ACC112 (cell line): ENCODE measurements at regions not wholly inside any gene's neighbourhood (a gene's known extent, or its start where the extent isn't known, plus 50 kb on each side); places are given as distances from the start of the nearest gene placed in this dataset.

Source experiments
- H2AFZ ChIP-seq: fragments of 200-600 bp; sonication (generic); one replicate; pipeline ENCODE4 v1.6.0; 2017; ENCODE audit warnings: antibody characterized with exemption, low read length; ENCODE audit not compliant: unreplicated experiment
- H3K27ac ChIP-seq: fragments of 200-600 bp; sonication (generic); 2 replicates; pipeline ENCODE4 v1.5.1; 2014; ENCODE audit warnings: low read depth, mild to moderate bottlenecking, antibody characterized with exemption, low read length, moderate library complexity
- H3K27me3 ChIP-seq: fragments of 200-600 bp; sonication (generic); 2 replicates; pipeline ENCODE4 v1.6.1; 2014; ENCODE audit warnings: mild to moderate bottlenecking, antibody characterized with exemption, low read length, moderate library complexity, mixed read lengths; ENCODE audit not compliant: insufficient read depth
- H3K36me3 ChIP-seq: fragments of 200-600 bp; sonication (generic); 2 replicates; pipeline ENCODE4 v1.6.1; 2016; ENCODE audit warnings: mild to moderate bottlenecking, antibody characterized with exemption, low read length, moderate library complexity, mixed read lengths; ENCODE audit not compliant: insufficient read depth
- H3K4me1 ChIP-seq: fragments of 200-600 bp; sonication (generic); one replicate; pipeline ENCODE4 v1.6.1; 2016; ENCODE audit warnings: low read length, mixed read lengths; ENCODE audit not compliant: insufficient read depth, unreplicated experiment, control insufficient read depth
- H3K4me3 ChIP-seq: fragments of 200-600 bp; sonication (generic); 2 replicates; pipeline ENCODE4 v1.5.1; 2014; ENCODE audit warnings: mild to moderate bottlenecking, low read depth, low read length
- H3K79me2 ChIP-seq: fragments of 200-600 bp; sonication (generic); one replicate; pipeline ENCODE4 v1.6.0; 2016; ENCODE audit warnings: low read length; ENCODE audit not compliant: control insufficient read depth, unreplicated experiment, insufficient read depth

DNA sequence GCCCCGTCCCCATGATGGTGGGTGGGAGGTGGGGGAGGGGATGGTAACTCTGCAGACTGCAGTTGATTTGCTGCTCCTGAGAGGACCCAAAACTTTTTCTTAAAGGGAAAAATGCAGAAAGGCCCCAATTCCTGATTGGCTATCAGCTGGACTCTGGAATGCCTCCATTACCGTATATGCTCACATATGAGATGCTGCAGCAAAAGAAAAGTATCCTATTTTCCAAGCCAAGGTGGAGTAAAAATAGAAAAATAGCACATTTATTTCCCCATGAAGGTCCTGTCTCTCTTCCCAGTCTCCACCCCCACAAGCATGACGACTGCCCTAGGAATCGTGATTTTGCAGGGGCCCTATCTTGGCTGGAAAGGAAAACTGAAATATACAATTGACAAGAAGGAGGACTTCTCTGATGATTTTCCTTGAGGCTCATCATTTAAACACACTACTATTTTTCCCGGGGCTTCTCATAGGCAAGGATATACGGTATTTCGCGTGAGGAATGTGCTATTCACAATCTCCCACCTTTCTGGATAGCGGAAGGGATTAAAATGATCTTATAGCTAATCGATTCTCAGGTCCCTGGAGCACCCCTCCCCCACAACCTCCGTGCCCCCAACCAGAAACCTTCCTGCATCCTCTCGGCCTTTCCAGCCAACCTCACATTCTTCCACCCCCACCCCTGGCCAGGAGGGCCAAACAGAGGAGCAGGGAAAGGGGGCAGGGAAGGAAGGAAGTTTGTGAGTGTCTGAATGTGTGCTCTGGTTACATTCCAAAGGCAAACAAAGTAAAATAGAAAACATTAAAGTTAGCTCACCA, 138.9 kb upstream of the CCND2 start:
- Histone ChIP-seq H2AFZ (no peak overlapping the region), H3K4me3 (no peak overlapping the region), H3K4me1 (peaks cover 3% of the 10 kb centered on the region), H3K27ac (no peak overlapping the region), H3K36me3 (no peaks in the 10 kb centered on the region), H3K79me2 (no peaks in the 10 kb centered on the region), H3K27me3 (peaks cover 24% of the 10 kb centered on the region)

- Histone ChIP-seq H3K27me3 (peaks cover 29% of the 10 kb centered on the region), H3K4me1 (peaks cover 3% of the 10 kb centered on the region), H3K79me2 (no peaks in the 10 kb centered on the region), H3K36me3 (no peaks in the 10 kb centered on the region), H3K4me3 (no peak overlapping the region), H2AFZ (no peak overlapping the region), H3K27ac (no peak overlapping the region)
Measured at GRCh38 chr12:4133636-4134447, 139.7 kb upstream of the CCND2 start.

DNA sequence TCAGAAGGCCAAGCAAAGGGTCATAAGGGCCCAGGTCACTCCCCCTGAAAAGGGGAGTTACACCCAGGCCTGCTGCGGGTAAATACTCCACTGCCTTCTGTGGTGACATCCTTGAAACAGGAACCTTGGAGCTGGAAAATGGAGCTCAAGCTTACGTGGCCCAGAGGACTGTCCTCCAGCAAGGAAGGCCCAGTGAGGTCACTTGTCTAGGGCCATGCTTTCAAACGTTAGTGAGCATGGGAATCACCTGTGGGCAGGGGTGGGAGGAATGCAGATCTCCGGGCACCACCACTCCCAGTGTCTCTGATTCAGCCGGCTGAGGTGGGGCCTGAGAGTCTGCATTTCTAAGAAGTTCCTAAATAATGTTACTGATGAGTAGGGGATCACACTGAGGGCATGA, 140.5 kb upstream of the CCND2 start:
- Histone ChIP-seq H3K27me3 (peaks cover 29% of the 10 kb centered on the region), H3K36me3 (no peaks in the 10 kb centered on the region), H3K79me2 (no peaks in the 10 kb centered on the region), H3K4me3 (no peak overlapping the region), H2AFZ (no peak overlapping the region), H3K27ac (no peak overlapping the region), H3K4me1 (peaks cover 3% of the 10 kb centered on the region)

DNA sequence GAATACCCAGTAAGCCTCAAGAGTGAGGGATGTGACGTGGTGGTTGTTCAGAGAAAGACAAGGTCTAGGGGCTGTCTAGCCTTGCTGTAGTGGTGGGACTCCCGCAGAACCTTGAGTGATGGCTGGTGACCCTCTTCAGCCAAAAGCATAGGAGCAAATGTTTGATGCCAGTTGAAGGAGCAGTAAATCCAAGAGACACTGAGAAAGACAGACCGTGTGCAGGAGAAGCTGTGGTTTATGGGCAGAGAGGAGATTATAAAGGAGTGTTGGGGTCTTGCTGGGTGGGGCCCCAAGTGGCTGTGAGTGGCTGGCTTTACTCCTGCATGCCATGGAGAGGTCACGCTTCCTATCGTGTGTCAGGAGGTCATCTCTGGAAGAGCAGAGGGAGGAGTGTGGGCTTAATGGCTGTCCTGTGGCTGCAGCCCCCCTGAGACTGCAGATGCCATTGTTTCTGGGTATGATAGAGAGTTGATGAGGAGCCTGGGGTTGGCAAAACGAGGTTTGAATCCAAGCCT, 152.0 kb upstream of the CCND2 start:
- H3K27ac ChIP-seq: no peak overlapping the region
- H3K4me3 ChIP-seq: no peak overlapping the region
- H3K4me1 ChIP-seq: peaks cover 15% of the 10 kb centered on the region
- H3K36me3 ChIP-seq: no peaks in the 10 kb centered on the region
- H3K79me2 ChIP-seq: no peaks in the 10 kb centered on the region
- H3K27me3 ChIP-seq: peaks cover 21% of the 10 kb centered on the region
- no peak overlapping the region for H2AFZ ChIP-seq

DNA sequence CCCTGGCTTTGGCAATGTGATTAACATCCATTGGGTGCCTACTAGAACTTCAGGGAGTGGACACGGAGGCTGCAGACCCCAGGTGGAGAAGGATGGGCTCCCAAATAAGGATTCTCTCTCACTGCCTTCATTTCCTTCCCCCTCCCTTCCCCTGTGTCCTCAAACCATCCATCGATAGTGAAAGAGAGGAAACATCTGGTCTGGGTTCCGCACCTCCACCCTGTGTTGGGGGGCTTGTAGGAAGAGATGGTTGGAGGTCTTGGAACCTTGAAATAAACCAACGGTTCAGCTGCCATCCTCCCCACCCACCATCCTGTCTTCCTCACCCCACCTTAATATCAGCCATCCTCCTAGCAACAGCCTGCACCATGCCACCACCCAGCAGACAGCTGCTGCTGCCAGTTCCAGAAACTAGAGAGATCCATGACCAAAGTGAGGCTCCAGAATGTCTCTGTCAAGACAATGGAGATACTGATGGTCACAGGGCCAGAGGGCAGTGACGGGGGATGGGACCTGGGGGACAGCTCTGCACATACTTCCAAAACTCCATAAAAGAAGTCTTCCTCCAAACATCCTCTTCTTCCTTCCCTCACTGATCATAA, 153.1 kb upstream of the CCND2 start:
- H3K4me3 ChIP-seq: no peak overlapping the region
- H3K79me2 ChIP-seq: no peaks in the 10 kb centered on the region
- H3K27ac ChIP-seq: no peak overlapping the region
- peaks cover 16% of the 10 kb centered on the region for H3K27me3 ChIP-seq
- H2AFZ ChIP-seq: no peak overlapping the region
- H3K4me1 ChIP-seq: peaks cover 20% of the 10 kb centered on the region
- H3K36me3 ChIP-seq: no peaks in the 10 kb centered on the region

DNA sequence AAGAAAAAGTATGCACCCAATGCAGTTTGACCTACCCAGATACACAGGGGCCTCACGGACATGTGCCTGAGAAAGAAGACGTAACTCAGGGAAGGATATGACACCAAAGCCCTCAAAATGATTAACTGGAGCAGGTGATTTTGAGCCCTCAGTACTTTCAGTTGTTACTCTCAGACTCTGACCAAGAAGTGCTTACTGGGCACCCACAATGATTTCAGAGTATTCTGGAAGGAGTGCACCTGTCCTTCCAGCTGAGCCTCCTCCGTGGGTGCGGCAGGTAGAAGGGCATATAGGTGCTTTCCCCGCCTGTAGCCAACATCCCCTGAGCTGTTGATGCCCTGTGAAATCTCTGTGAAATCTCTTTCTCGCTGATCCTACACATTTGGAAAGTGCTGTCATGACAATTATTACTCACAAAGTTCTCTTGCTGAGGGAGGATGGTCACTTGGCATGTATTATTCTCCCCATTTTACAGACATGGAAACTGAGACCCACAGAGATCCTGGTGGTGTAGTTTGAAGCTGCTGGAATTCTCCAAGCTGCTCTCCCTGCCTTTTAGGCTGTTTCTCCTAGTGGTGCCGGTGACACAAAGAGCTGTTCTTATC, 154.3 kb upstream of the CCND2 start:
- Histone ChIP-seq H3K36me3 (no peaks in the 10 kb centered on the region), H3K27ac (no peak overlapping the region), H3K27me3 (peaks cover 19% of the 10 kb centered on the region), H3K4me1 (peaks cover 20% of the 10 kb centered on the region), H2AFZ (no peak overlapping the region), H3K4me3 (no peak overlapping the region), H3K79me2 (no peaks in the 10 kb centered on the region)

- Histone ChIP-seq H3K4me3 (no peak overlapping the region), H2AFZ (no peak overlapping the region), H3K36me3 (no peaks in the 10 kb centered on the region), H3K79me2 (no peaks in the 10 kb centered on the region), H3K27ac (no peak overlapping the region), H3K4me1 (peaks cover 20% of the 10 kb centered on the region), H3K27me3 (peaks cover 17% of the 10 kb centered on the region)
Measured at GRCh38 chr12:4118601-4119156, 154.9 kb upstream of the CCND2 start.

- no peak overlapping the region for H3K4me3 ChIP-seq
- H3K27me3 ChIP-seq: peaks cover 15% of the 10 kb centered on the region
- no peak overlapping the region for H3K27ac ChIP-seq
- no peak overlapping the region for H2AFZ ChIP-seq
- no peaks in the 10 kb centered on the region for H3K79me2 ChIP-seq
- H3K36me3 ChIP-seq: no peaks in the 10 kb centered on the region
- H3K4me1 ChIP-seq: peaks cover 20% of the 10 kb centered on the region
Measured at GRCh38 chr12:4118017-4118510, 155.5 kb upstream of the CCND2 start.

- H3K36me3 ChIP-seq: no peaks in the 10 kb centered on the region
- H2AFZ ChIP-seq: no peak overlapping the region
- no peaks in the 10 kb centered on the region for H3K79me2 ChIP-seq
- H3K27me3 ChIP-seq: peaks cover 20% of the 10 kb centered on the region
- H3K4me1 ChIP-seq: peaks cover 20% of the 10 kb centered on the region
- H3K27ac ChIP-seq: no peak overlapping the region
- no peak overlapping the region for H3K4me3 ChIP-seq
Measured at GRCh38 chr12:4117386-4118016, 156.1 kb upstream of the CCND2 start.
